Tibial nerve (tissue), 4 donors: ENCODE measurements at regions not wholly inside any gene's neighbourhood (a gene's known extent, or its start where the extent isn't known, plus 50 kb on each side); places are given as distances from the start of the nearest gene placed in this dataset.

Experiments used
- DNase-seq, 2 donors: peaks; one replicate each; pipeline ENCODE4 v3.0.0-alpha.2; 2019; ENCODE audit warnings: low spot score in 2 of 2
- H3K27ac ChIP-seq, 4 donors: fragments of 200-600 bp; sonication (generic) in 3 of 4; one replicate each; pipeline ENCODE4 v1.5.1; 2017 to 2019; ENCODE audit warnings: mild to moderate bottlenecking in 1 of 4
- H3K27me3 ChIP-seq, 2 donors: fragments of 200-600 bp; sonication (generic) in 1 of 2; one replicate each; pipeline versions ENCODE4 v1.5.1 to v1.6.0; 2017 to 2019
- H3K36me3 ChIP-seq, 3 donors: fragments of 200-600 bp; sonication (generic); one replicate each; pipeline ENCODE4 v1.5.1; 2018 to 2019
- H3K4me1 ChIP-seq, 4 donors: fragments of 200-600 bp; sonication (generic) in 3 of 4; one replicate each; pipeline ENCODE4 v1.5.1; 2017 to 2019
- H3K4me3 ChIP-seq, 4 donors: fragments of 200-600 bp; sonication (generic) in 3 of 4; one replicate each; pipeline ENCODE4 v1.5.1; 2017 to 2019; ENCODE audit warnings: mild to moderate bottlenecking in 1 of 4, moderate library complexity in 1 of 4
- H3K9me3 ChIP-seq, 4 donors: fragments of 200-600 bp; sonication (generic) in 3 of 4; one replicate each; pipeline ENCODE4 v1.5.1; 2017 to 2019
- CTCF ChIP-seq, 5 experiments: fragments of 200-600 bp in 3 of 5; fragments of 450-650 bp in 2 of 5; sonication (generic) in 3 of 5; IDR thresholded peaks; one replicate each; pipeline ENCODE4 v1.5.1; 2016 to 2019; ENCODE audit warnings: antibody characterized with exemption in 5 of 5, mild to moderate bottlenecking in 3 of 5, moderate library complexity in 2 of 5
- EP300 ChIP-seq, 2 donors: sonication (generic); formaldehyde crosslinking; IDR thresholded peaks; one replicate each; pipeline ENCODE4 v1.6.1; 2017; ENCODE audit warnings: antibody characterized with exemption in 2 of 2, mild to moderate bottlenecking in 1 of 2
- POLR2A ChIP-seq, 2 donors: fragments of 450-650 bp; IDR thresholded peaks; one replicate each; pipeline ENCODE4 v1.6.1; 2017; ENCODE audit warnings: antibody characterized with exemption in 2 of 2, mild to moderate bottlenecking in 2 of 2, moderate library complexity in 2 of 2
- WGBS, 2 donors: methylation state at CpG; one replicate each; pipeline ENCODE4 v1.1.5; 2018; 5-methylcytosine and 5-hydroxymethylcytosine counted together

DNA sequence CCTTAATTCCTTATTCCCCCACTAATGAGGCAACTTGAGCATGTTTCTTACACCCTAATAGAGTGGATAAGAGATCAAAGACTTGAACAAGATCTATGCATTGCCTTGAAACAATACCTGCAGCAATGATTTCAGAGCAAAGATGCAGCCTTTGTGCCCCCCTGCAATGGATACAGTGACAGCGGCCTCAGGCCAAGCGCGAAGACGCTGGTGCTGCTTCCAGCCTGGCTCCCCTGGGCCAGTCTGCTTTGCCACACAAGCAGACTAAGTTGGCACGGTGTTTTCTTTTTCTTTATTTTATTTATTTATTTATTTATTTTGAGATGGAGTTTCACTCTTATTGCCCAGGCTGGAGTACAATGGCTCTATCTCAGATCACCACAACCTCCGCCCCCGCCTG is 179.8 kb upstream of the S1PR3 start:
- Histone ChIP-seq H3K4me3 (no peak overlapping the region), H3K27ac (no peak overlapping the region), H3K36me3 (no peaks in the 10 kb centered on the region), H3K9me3 (no peaks in the 10 kb centered on the region), H3K27me3 (no peaks in the 10 kb centered on the region), H3K4me1 (peaks cover 0 to 13% (median 0%) of the 10 kb centered on the region in 4 donors)
- WGBS, 2 donors = 94 to 96% methylated on average over 7 of the region's 7 CpGs
- TF ChIP-seq POLR2A (IDR thresholded peaks at IDR 0.05) = no peak
- TF ChIP-seq EP300 (IDR thresholded peaks at IDR 0.05) = no peak
- TF ChIP-seq CTCF (IDR thresholded peaks at IDR 0.05) = no peak
- no peak for DNase-seq

GRCh38 chr9:88812938-88813637 is 178.2 kb upstream of the S1PR3 start:
- no peak for DNase-seq
- no peaks in the 10 kb centered on the region for H3K9me3 ChIP-seq
- no peaks in the 10 kb centered on the region for H3K36me3 ChIP-seq
- no peak for TF ChIP-seq CTCF (IDR thresholded peaks at IDR 0.05)
- TF ChIP-seq POLR2A (IDR thresholded peaks at IDR 0.05) = no peak
- H3K4me3 ChIP-seq = no peak overlapping the region
- peaks cover 0 to 13% (median 0%) of the 10 kb centered on the region in 4 donors for H3K4me1 ChIP-seq
- H3K27me3 ChIP-seq = no peaks in the 10 kb centered on the region
- WGBS, 2 donors = 81 to 82% methylated on average over 10 of the region's 10 CpGs
- H3K27ac ChIP-seq = no peak overlapping the region

DNA sequence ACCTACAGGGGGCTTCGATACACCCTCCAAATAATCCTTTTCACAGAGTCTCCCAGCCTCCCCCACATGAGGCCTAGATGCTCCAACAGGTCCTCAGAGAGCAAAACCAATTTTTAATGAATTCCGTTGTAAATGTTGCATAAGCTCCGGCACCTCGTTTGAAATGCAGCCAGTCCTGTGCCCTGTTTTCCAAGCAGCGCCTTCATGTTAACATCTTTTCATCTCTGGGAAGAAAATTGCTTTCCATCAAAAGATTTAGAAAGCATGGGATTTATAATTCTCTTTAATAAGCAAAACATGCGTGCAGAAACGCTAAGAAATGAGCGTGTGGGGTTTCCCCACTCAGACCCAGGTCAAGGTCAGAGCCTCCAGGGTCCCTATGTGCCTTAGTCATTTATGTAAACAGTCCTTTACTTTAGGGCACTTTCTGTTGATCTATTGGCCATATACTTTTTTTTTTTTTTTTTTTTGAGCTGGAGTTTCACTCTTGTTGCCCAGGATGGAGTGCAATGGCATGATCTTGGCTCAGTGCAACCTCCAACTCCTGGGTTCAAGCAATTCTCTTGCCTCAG is 177.5 kb upstream of the S1PR3 start:
- Histone ChIP-seq H3K9me3 (no peaks in the 10 kb centered on the region), H3K27me3 (no peaks in the 10 kb centered on the region), H3K4me1 (peaks cover 0 to 16% (median 0%) of the 10 kb centered on the region in 4 donors), H3K4me3 (no peak overlapping the region), H3K36me3 (no peaks in the 10 kb centered on the region), H3K27ac (no peak overlapping the region)
- TF ChIP-seq EP300 (IDR thresholded peaks at IDR 0.05) (no peak), POLR2A (IDR thresholded peaks at IDR 0.05) (no peak), CTCF (IDR thresholded peaks at IDR 0.05) (no peak)
- WGBS, 2 donors = 77 to 80% methylated on average over 8 of the region's 8 CpGs
- no peak for DNase-seq

- TF ChIP-seq POLR2A (IDR thresholded peaks at IDR 0.05) = no peak
- TF ChIP-seq EP300 (IDR thresholded peaks at IDR 0.05) = no peak
- no peak for TF ChIP-seq CTCF (IDR thresholded peaks at IDR 0.05)
- H3K27ac ChIP-seq = no peak overlapping the region
- WGBS, 2 donors = 50 to 54% methylated on average over 4 of the region's 4 CpGs
- H3K4me3 ChIP-seq = no peak overlapping the region
- no peaks in the 10 kb centered on the region for H3K9me3 ChIP-seq
- no peak for DNase-seq
- no peaks in the 10 kb centered on the region for H3K36me3 ChIP-seq
- peaks cover 0 to 17% (median 0%) of the 10 kb centered on the region in 4 donors for H3K4me1 ChIP-seq
- H3K27me3 ChIP-seq = no peaks in the 10 kb centered on the region
Observed at GRCh38 chr9:88814577-88814976, 176.7 kb upstream of the S1PR3 start.

GRCh38 chr9:88816141-88816540 is 175.1 kb upstream of the S1PR3 start:
- 87 to 89% methylated on average over 9 of the region's 9 CpGs for WGBS, 2 donors
- H3K36me3 ChIP-seq = no peaks in the 10 kb centered on the region
- no peak for DNase-seq

More at GRCh38 chr9:88816141-88816540, 175.1 kb upstream of the S1PR3 start:
- H3K9me3 ChIP-seq = peaks cover 0 to 4% (median 0%) of the 10 kb centered on the region in 4 donors
- H3K27ac ChIP-seq = no peak overlapping the region
- H3K27me3 ChIP-seq = no peaks in the 10 kb centered on the region
- TF ChIP-seq CTCF (IDR thresholded peaks at IDR 0.05) = no peak
- TF ChIP-seq EP300 (IDR thresholded peaks at IDR 0.05) = no peak
- no peak for TF ChIP-seq POLR2A (IDR thresholded peaks at IDR 0.05)
- H3K4me3 ChIP-seq = no peak overlapping the region
- peaks cover 0 to 16% (median 0%) of the 10 kb centered on the region in 4 donors for H3K4me1 ChIP-seq
